AG04450 (cell line): ENCODE measurements at regions not wholly inside any gene's neighbourhood (a gene's known extent, or its start where the extent isn't known, plus 50 kb on each side); places are given as distances from the start of the nearest gene placed in this dataset.

Experiments
- CTCF ChIA-PET: fragments of 300-600, 350-600 bp; formaldehyde crosslinking; extraction: SDS; loops from one replicate; lab custom pipeline; 2022; ENCODE audit warnings: antibody characterized with exemption, inconsistent platforms; lab: Charles Lee
- POLR2A ChIA-PET: fragments of 350-600 bp; formaldehyde crosslinking; extraction: SDS; loops from one replicate; lab custom pipeline; 2021; ENCODE audit warnings: antibody characterized with exemption, inconsistent platforms; lab: Yijun Ruan, JAX
- DNase-seq: peaks from one replicate; pipeline ENCODE4 v3.0.0-alpha.2; 2011; ENCODE audit warnings: low read depth, low spot score
- H3K27ac ChIP-seq: one replicate; pipeline ENCODE4 v1.5.1; 2012; ENCODE audit warnings: low read depth, low read length, control low read depth
- H3K27me3 ChIP-seq: one replicate; pipeline ENCODE4 v1.6.0; 2012; ENCODE audit warnings: low read length; ENCODE audit not compliant: control insufficient read depth, insufficient read depth
- H3K4me3 ChIP-seq: 2 replicates; pipeline ENCODE4 v1.5.1; 2011; ENCODE audit warnings: mild to moderate bottlenecking, low read depth, low read length, control low read depth
- H3K9me3 ChIP-seq: 2 replicates; pipeline ENCODE4 v1.5.1; 2012; ENCODE audit warnings: low read length; ENCODE audit not compliant: control insufficient read depth, insufficient read depth
- TF ChIP-seq, protein P1 (sequence below): IDR thresholded peaks from 2 replicates; pipeline ENCODE4 v1.5.1; 2011; ENCODE audit warnings: low read depth, low read length, control low read depth, inconsistent platforms

DNA sequence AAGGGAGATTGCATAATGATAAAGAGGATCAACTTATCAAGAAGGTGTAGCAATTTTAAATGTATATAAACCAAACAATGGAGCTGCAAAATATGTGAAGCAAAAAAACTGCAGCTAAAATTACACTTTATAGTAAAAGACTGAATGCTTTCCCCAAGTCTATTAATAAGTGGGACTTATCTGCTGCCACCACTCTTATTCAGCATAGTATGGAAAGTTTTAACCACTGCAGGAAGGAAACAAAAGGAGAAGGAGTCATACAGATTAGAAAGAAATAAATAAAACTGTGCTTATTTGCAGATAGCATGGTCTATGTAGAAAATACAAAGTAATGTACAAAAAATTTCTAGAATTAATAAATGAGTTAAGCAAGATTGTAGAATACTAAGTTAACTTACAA is 94.1 kb upstream of the GK2 start:
- no peak overlapping the region for H3K4me3 ChIP-seq
- H3K27me3 ChIP-seq, result no peaks in the 10 kb centered on the region
- no peaks in the 10 kb centered on the region for H3K9me3 ChIP-seq
- CTCF ChIA-PET, result no interaction called here
- TF ChIP-seq, protein P1, sequence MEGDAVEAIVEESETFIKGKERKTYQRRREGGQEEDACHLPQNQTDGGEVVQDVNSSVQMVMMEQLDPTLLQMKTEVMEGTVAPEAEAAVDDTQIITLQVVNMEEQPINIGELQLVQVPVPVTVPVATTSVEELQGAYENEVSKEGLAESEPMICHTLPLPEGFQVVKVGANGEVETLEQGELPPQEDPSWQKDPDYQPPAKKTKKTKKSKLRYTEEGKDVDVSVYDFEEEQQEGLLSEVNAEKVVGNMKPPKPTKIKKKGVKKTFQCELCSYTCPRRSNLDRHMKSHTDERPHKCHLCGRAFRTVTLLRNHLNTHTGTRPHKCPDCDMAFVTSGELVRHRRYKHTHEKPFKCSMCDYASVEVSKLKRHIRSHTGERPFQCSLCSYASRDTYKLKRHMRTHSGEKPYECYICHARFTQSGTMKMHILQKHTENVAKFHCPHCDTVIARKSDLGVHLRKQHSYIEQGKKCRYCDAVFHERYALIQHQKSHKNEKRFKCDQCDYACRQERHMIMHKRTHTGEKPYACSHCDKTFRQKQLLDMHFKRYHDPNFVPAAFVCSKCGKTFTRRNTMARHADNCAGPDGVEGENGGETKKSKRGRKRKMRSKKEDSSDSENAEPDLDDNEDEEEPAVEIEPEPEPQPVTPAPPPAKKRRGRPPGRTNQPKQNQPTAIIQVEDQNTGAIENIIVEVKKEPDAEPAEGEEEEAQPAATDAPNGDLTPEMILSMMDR, result no peak
- H3K27ac ChIP-seq, result no peak overlapping the region
- no peak for DNase-seq
- POLR2A ChIA-PET, result no interaction called here

DNA sequence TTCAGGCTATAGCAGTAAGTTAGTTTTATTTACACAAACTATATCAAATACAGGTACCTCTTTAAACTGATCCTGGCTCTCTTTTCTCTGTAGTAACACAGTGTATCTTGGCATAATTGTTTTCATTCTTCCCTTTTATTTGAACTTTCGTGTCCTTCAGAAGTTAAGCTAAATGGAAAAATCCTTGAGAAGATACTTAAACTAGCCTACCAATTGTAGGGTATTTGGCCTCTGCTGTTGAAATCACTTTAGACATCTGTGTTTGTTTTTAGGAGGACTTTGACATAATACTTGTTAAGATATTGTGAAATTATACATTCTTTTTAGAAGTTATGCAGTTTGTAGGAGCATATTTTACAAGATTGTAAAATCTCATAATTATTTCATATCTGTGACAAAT is 90.3 kb upstream of the GK2 start:
- Histone ChIP-seq H3K27ac (no peak overlapping the region), H3K9me3 (no peaks in the 10 kb centered on the region), H3K27me3 (no peaks in the 10 kb centered on the region), H3K4me3 (no peak overlapping the region)
- ChIA-PET CTCF (no interaction called here), POLR2A (no interaction called here)
- no peak for DNase-seq
- TF ChIP-seq, protein P1, result no peak

DNA sequence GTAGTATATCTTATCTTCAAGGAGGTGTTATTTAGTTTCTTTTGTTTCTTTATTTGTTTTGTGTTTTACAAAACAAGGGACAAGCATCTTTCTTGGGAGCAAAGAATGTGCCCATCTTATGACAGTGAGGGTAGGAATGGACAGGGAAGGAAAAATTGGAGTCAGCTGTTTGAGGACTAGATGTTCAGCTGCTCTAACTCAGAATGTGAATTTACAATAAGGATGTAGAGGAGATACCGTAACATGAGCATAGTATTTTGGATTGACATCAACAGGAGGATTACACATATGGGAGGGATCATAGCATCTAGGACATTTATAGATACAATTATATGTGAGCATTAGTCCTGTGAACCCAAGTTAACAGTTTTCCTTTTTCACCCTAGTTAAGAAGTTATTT is 89.0 kb upstream of the GK2 start:
- Histone ChIP-seq H3K4me3 (no peak overlapping the region), H3K9me3 (no peaks in the 10 kb centered on the region), H3K27ac (no peak overlapping the region), H3K27me3 (no peaks in the 10 kb centered on the region)
- TF ChIP-seq, protein P1, result no peak
- ChIA-PET POLR2A (no interaction called here), CTCF (no interaction called here)
- DNase-seq, result no peak

DNA sequence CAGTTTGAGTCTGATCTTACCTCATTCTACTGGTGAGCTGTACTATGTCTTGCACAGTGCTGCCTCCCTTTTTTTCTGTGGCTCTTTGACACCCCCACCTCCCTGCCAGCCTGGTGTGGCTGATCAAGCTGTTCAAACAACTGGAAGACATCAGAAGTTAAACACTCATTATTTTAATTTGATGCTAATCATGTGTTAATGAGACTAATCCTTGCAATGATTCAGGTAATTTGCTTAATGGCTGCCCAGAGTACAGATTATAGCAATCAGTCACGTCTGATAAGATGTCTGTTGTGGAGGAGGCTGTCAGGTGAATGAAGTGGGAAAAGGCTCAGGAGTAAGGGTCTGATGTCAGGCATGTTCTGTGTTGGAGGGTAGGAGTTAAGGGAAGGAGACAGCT is 87.4 kb upstream of the GK2 start:
- CTCF ChIA-PET, result no interaction called here
- Histone ChIP-seq H3K9me3 (no peaks in the 10 kb centered on the region), H3K27me3 (no peaks in the 10 kb centered on the region), H3K4me3 (no peak overlapping the region), H3K27ac (no peak overlapping the region)
- POLR2A ChIA-PET, result no interaction called here
- TF ChIP-seq, protein P1, result no peak
- DNase-seq, result no peak

DNA sequence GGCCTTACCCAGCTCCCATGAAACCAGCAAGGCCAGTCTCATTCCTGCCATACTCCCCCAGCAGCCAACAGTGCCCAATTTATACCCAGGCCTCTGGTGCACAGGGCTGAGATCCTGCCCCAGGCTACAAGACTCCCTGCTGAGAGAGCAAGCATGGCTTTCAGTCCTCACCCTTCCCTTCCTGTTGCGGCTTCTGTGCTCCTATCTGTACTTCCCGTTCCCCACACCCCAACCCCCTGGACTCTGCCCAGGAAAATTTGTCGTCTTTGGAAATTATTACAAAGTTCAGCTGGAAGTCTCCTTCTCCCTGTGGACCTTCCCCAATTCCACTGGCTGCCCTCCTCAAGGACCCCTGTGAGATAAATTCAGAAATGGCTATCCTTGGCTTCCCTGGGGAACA is 84.1 kb upstream of the GK2 start:
- no peak for DNase-seq
- CTCF ChIA-PET, result no interaction called here

More for the DNA sequence above, 84.1 kb upstream of the GK2 start:
- POLR2A ChIA-PET, result no interaction called here
- Histone ChIP-seq H3K9me3 (no peaks in the 10 kb centered on the region), H3K27me3 (no peaks in the 10 kb centered on the region), H3K27ac (no peak overlapping the region), H3K4me3 (no peak overlapping the region)
- TF ChIP-seq, protein P1, result no peak
